ENCODE measurements at regions not wholly inside any gene's neighbourhood (a gene's known extent, or its start where the extent isn't known, plus 50 kb on each side); places are given as distances from the start of the nearest gene placed in this dataset.

DNA sequence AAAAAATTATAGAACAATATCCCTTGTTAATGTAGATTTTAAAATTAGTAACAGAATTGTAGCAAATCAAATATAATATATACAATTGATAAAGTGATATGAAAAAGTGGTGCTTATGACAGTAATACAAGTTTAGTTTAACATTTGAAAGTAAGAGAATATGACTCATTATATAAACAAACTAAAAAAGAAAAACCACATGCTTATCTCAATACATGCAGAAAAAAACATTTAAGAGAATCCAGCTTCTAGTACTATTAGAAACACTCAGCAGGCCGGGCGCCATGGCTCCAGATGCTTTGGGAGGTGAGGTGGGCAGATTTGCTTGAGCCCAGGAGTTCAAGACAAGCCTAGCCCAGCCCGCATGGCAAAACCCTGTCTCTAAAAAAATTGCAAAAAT, 60.7 kb upstream of the LAMA2 start:
- TF ChIP-seq, protein P1, sequence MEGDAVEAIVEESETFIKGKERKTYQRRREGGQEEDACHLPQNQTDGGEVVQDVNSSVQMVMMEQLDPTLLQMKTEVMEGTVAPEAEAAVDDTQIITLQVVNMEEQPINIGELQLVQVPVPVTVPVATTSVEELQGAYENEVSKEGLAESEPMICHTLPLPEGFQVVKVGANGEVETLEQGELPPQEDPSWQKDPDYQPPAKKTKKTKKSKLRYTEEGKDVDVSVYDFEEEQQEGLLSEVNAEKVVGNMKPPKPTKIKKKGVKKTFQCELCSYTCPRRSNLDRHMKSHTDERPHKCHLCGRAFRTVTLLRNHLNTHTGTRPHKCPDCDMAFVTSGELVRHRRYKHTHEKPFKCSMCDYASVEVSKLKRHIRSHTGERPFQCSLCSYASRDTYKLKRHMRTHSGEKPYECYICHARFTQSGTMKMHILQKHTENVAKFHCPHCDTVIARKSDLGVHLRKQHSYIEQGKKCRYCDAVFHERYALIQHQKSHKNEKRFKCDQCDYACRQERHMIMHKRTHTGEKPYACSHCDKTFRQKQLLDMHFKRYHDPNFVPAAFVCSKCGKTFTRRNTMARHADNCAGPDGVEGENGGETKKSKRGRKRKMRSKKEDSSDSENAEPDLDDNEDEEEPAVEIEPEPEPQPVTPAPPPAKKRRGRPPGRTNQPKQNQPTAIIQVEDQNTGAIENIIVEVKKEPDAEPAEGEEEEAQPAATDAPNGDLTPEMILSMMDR (conservative IDR thresholded peaks at IDR 0.05; ENCODE audit: low read length), result no peak
- TF ChIP-seq EZH2phosphoT487 (IDR thresholded peaks at IDR 0.05; ENCODE audit: borderline replicate concordance, low read depth, low read length), result no peak
